SK-N-SH treated with all-trans-retinoic acid at 6 μM for 48 hours (cell line): ENCODE measurements at regions not wholly inside any gene's neighbourhood (a gene's known extent, or its start where the extent isn't known, plus 50 kb on each side); places are given as distances from the start of the nearest gene placed in this dataset.

ENCODE experiments used
- ATAC-seq: fragments of 200-7000 bp; cut with Tn5 transposase; 3 replicates; pipeline ENCODE4 v1.9.1; 2020; ENCODE audit warnings: mild to moderate bottlenecking, moderate library complexity
- ARNTL ChIP-seq: fragments of 450-650 bp; formaldehyde crosslinking; IDR thresholded peaks from 2 replicates; pipeline ENCODE4 v1.5.0; 2020; ENCODE audit warnings: low read depth, mild to moderate bottlenecking, moderate library complexity, borderline replicate concordance
- BACH2 ChIP-seq: fragments of 250-450 bp; sonication (Bioruptor Pico); IDR thresholded peaks from 2 replicates; pipeline ENCODE4 v1.9.0; 2021; ENCODE audit warnings: mild to moderate bottlenecking, borderline replicate concordance
- CREB5 ChIP-seq: fragments of 250-450 bp; sonication (Bioruptor Pico); IDR thresholded peaks from 2 replicates; pipeline ENCODE4 v1.5.1; 2020; ENCODE audit warnings: low read depth, mild to moderate bottlenecking, moderate library complexity
- CSDC2 ChIP-seq: fragments of 250-450 bp; sonication (Bioruptor Pico); IDR thresholded peaks from 2 replicates; pipeline ENCODE4 v1.5.0; 2020; ENCODE audit warnings: mild to moderate bottlenecking, moderate library complexity
- CSRNP3 ChIP-seq: fragments of 250-450 bp; sonication (Bioruptor Pico); IDR thresholded peaks from 2 replicates; pipeline ENCODE4 v1.5.1; 2021; ENCODE audit warnings: mild to moderate bottlenecking, moderate library complexity
- ESRRG ChIP-seq: fragments of 250-450 bp; sonication (Bioruptor Pico); IDR thresholded peaks from 2 replicates; pipeline ENCODE4 v1.6.1; 2021; ENCODE audit warnings: mild to moderate bottlenecking
- OSR1 ChIP-seq: fragments of 250-450 bp; sonication (Bioruptor Pico); IDR thresholded peaks from 2 replicates; pipeline ENCODE4 v1.8.0; 2022; ENCODE audit warnings: moderate library complexity, mild to moderate bottlenecking, inconsistent platforms
- PATZ1 ChIP-seq: fragments of 250-450 bp; sonication (Bioruptor Pico); IDR thresholded peaks from 2 replicates; pipeline ENCODE4 v1.8.0; 2020; ENCODE audit warnings: mild to moderate bottlenecking, moderate library complexity, borderline replicate concordance
- PPARA ChIP-seq: fragments of 250-450 bp; sonication (Bioruptor Pico); IDR thresholded peaks from 2 replicates; pipeline ENCODE4 v1.5.0; 2020; ENCODE audit warnings: mild to moderate bottlenecking, borderline replicate concordance
- RARB ChIP-seq: fragments of 250-450 bp; sonication (Bioruptor Pico); IDR thresholded peaks from 2 replicates; pipeline ENCODE4 v1.8.0; 2021; ENCODE audit warnings: mild to moderate bottlenecking, moderate library complexity
- SNAI2 ChIP-seq: fragments of 250-450 bp; sonication (Bioruptor Pico); IDR thresholded peaks from 2 replicates; pipeline ENCODE4 v1.5.0; 2020; ENCODE audit warnings: mild to moderate bottlenecking, moderate library complexity
- TCF4 ChIP-seq: fragments of 250-450 bp; sonication (Bioruptor Pico); IDR thresholded peaks from 2 replicates; pipeline ENCODE4 v1.8.0; 2021; ENCODE audit warnings: mild to moderate bottlenecking, moderate library complexity, borderline replicate concordance
- TOX ChIP-seq: fragments of 250-450 bp; sonication (Bioruptor Pico); IDR thresholded peaks from 2 replicates; pipeline ENCODE4 v1.8.0; 2021; ENCODE audit warnings: mild to moderate bottlenecking, moderate library complexity, borderline replicate concordance
- TSHZ2 ChIP-seq: fragments of 250-450 bp; sonication (Bioruptor Pico); IDR thresholded peaks from 2 replicates; pipeline ENCODE4 v1.5.0; 2020; ENCODE audit warnings: mild to moderate bottlenecking, moderate library complexity
- ZFP3 ChIP-seq: fragments of 250-450 bp; sonication (Bioruptor Pico); IDR thresholded peaks from 2 replicates; pipeline ENCODE4 v1.5.0; 2020; ENCODE audit warnings: mild to moderate bottlenecking, moderate library complexity
- ZNF70 ChIP-seq: fragments of 450-650 bp; formaldehyde crosslinking; IDR thresholded peaks from 2 replicates; pipeline ENCODE4 v1.5.0; 2020; ENCODE audit warnings: mild to moderate bottlenecking, moderate library complexity
- ZNF8 ChIP-seq: fragments of 450-650 bp; formaldehyde crosslinking; IDR thresholded peaks from 2 replicates; pipeline ENCODE4 v1.5.0; 2020; ENCODE audit warnings: mild to moderate bottlenecking, moderate library complexity

- TF ChIP-seq ARNTL (CRISPR knock-in tag) (no peak), CSRNP3 (CRISPR knock-in tag) (no peak), CREB5 (no peak), ZFP3 (CRISPR knock-in tag) (no peak), TOX (CRISPR knock-in tag) (no peak)
- ATAC-seq: no peak
Observed at GRCh38 chr6:54020334-54020733, 90.9 kb upstream of the MLIP start.

GRCh38 chr6:54026652-54027400, 84.4 kb upstream of the MLIP start:
- TF ChIP-seq SNAI2 (CRISPR knock-in tag) (no peak), CSDC2 (CRISPR knock-in tag) (no peak), RARB (CRISPR knock-in tag) (no peak), ZFP3 (CRISPR knock-in tag) (no peak), ZNF70 (CRISPR knock-in tag) (no peak), TSHZ2 (CRISPR knock-in tag) (no peak), PPARA (no peak), TOX (CRISPR knock-in tag) (no peak), OSR1 (CRISPR knock-in tag) (no peak), PATZ1 (CRISPR knock-in tag) (no peak), ESRRG (CRISPR knock-in tag) (no peak), ARNTL (CRISPR knock-in tag) (no peak), ZNF8 (CRISPR knock-in tag) (no peak), CSRNP3 (CRISPR knock-in tag) (no peak), CREB5 (no peak)
- TF ChIP-seq, all 23 proteins: peak for 0
- ATAC-seq: no peak

GRCh38 chr6:54028170-54028569, 83.1 kb upstream of the MLIP start:
- TF ChIP-seq BACH2 (CRISPR knock-in tag): no peak
- no peak for TF ChIP-seq CSRNP3 (CRISPR knock-in tag)
- no peak for TF ChIP-seq OSR1 (CRISPR knock-in tag)
- TF ChIP-seq PATZ1 (CRISPR knock-in tag): no peak
- no peak for TF ChIP-seq ZFP3 (CRISPR knock-in tag)
- no peak for TF ChIP-seq TCF4 (CRISPR knock-in tag)
- ATAC-seq: no peak
